ENCODE measurements at regions not wholly inside any gene's neighbourhood (a gene's known extent, or its start where the extent isn't known, plus 50 kb on each side); places are given as distances from the start of the nearest gene placed in this dataset.

- no peak overlapping the region for H3K9ac ChIP-seq (ENCODE audit: low read length in 5 of 5)
- H3K9me3 ChIP-seq (ENCODE audit: control insufficient read depth in 5 of 5, low read length in 5 of 5) = peaks cover 0 to 4% (median 0%) of the 10 kb centered on the region in 5 donors
- H3K27ac ChIP-seq (ENCODE audit: low read depth, low read length) = no peak overlapping the region
- H3K27me3 ChIP-seq (ENCODE audit: control insufficient read depth in 5 of 5, insufficient read depth in 4 of 5, low read length in 5 of 5) = peaks cover 6 to 21% (median 18%) of the 10 kb centered on the region in 5 donors
- H3K4me3 ChIP-seq (ENCODE audit: low read depth in 1 of 5, low read length in 5 of 5) = no peak overlapping the region
- H3K4me1 ChIP-seq (ENCODE audit: control insufficient read depth in 5 of 5, insufficient read depth in 5 of 5, low read length in 5 of 5) = no peaks in the 10 kb centered on the region
- H3K36me3 ChIP-seq (ENCODE audit: control insufficient read depth in 5 of 5, insufficient read depth in 5 of 5, low read length in 5 of 5) = no peaks in the 10 kb centered on the region
Measured at GRCh38 chr22:48356731-48357130, 1470.9 kb downstream of the BRD1 start.

- H3K4me3 ChIP-seq (ENCODE audit: low read depth in 1 of 5, low read length in 5 of 5) = no peak overlapping the region
- H3K9me3 ChIP-seq (ENCODE audit: control insufficient read depth in 5 of 5, low read length in 5 of 5) = no peaks in the 10 kb centered on the region
- H3K27me3 ChIP-seq (ENCODE audit: control insufficient read depth in 5 of 5, insufficient read depth in 4 of 5, low read length in 5 of 5) = peaks cover 6 to 36% (median 24%) of the 10 kb centered on the region in 5 donors
- no peak overlapping the region for H3K27ac ChIP-seq (ENCODE audit: low read depth, low read length)
- no peak overlapping the region for H3K9ac ChIP-seq (ENCODE audit: low read length in 5 of 5)
- no peaks in the 10 kb centered on the region for H3K4me1 ChIP-seq (ENCODE audit: control insufficient read depth in 5 of 5, insufficient read depth in 5 of 5, low read length in 5 of 5)
- no peaks in the 10 kb centered on the region for H3K36me3 ChIP-seq (ENCODE audit: control insufficient read depth in 5 of 5, insufficient read depth in 5 of 5, low read length in 5 of 5)
Measured at GRCh38 chr22:48354096-48354495, 1473.6 kb downstream of the BRD1 start.

GRCh38 chr22:48353116-48353947 lies 1474.3 kb downstream of the BRD1 start:
- Histone ChIP-seq H3K9me3 (ENCODE audit: control insufficient read depth in 5 of 5, low read length in 5 of 5) (no peaks in the 10 kb centered on the region), H3K4me3 (ENCODE audit: low read depth in 1 of 5, low read length in 5 of 5) (no peak overlapping the region), H3K27me3 (ENCODE audit: control insufficient read depth in 5 of 5, insufficient read depth in 4 of 5, low read length in 5 of 5) (peaks cover 10 to 30% (median 22%) of the 10 kb centered on the region in 5 donors), H3K36me3 (ENCODE audit: control insufficient read depth in 5 of 5, insufficient read depth in 5 of 5, low read length in 5 of 5) (no peaks in the 10 kb centered on the region), H3K4me1 (ENCODE audit: control insufficient read depth in 5 of 5, insufficient read depth in 5 of 5, low read length in 5 of 5) (no peaks in the 10 kb centered on the region), H3K27ac (ENCODE audit: low read depth, low read length) (no peak overlapping the region), H3K9ac (ENCODE audit: low read length in 5 of 5) (no peak overlapping the region)

GRCh38 chr22:48352086-48352911 lies 1475.4 kb downstream of the BRD1 start:
- Histone ChIP-seq H3K4me3 (ENCODE audit: low read depth in 1 of 5, low read length in 5 of 5) (no peak overlapping the region), H3K27ac (ENCODE audit: low read depth, low read length) (no peak overlapping the region), H3K4me1 (ENCODE audit: control insufficient read depth in 5 of 5, insufficient read depth in 5 of 5, low read length in 5 of 5) (no peaks in the 10 kb centered on the region), H3K27me3 (ENCODE audit: control insufficient read depth in 5 of 5, insufficient read depth in 4 of 5, low read length in 5 of 5) (peaks cover 7 to 30% (median 17%) of the 10 kb centered on the region in 5 donors), H3K9me3 (ENCODE audit: control insufficient read depth in 5 of 5, low read length in 5 of 5) (no peaks in the 10 kb centered on the region), H3K9ac (ENCODE audit: low read length in 5 of 5) (no peak overlapping the region), H3K36me3 (ENCODE audit: control insufficient read depth in 5 of 5, insufficient read depth in 5 of 5, low read length in 5 of 5) (no peaks in the 10 kb centered on the region)

GRCh38 chr22:48351376-48352085 lies 1476.1 kb downstream of the BRD1 start:
- Histone ChIP-seq H3K9me3 (ENCODE audit: control insufficient read depth in 5 of 5, low read length in 5 of 5) (no peaks in the 10 kb centered on the region), H3K27me3 (ENCODE audit: control insufficient read depth in 5 of 5, insufficient read depth in 4 of 5, low read length in 5 of 5) (peaks cover 7 to 23% (median 18%) of the 10 kb centered on the region in 5 donors), H3K27ac (ENCODE audit: low read depth, low read length) (no peak overlapping the region), H3K4me1 (ENCODE audit: control insufficient read depth in 5 of 5, insufficient read depth in 5 of 5, low read length in 5 of 5) (no peaks in the 10 kb centered on the region), H3K9ac (ENCODE audit: low read length in 5 of 5) (no peak overlapping the region), H3K4me3 (ENCODE audit: low read depth in 1 of 5, low read length in 5 of 5) (no peak overlapping the region), H3K36me3 (ENCODE audit: control insufficient read depth in 5 of 5, insufficient read depth in 5 of 5, low read length in 5 of 5) (no peaks in the 10 kb centered on the region)

- Histone ChIP-seq H3K9me3 (ENCODE audit: control insufficient read depth in 5 of 5, low read length in 5 of 5) (no peaks in the 10 kb centered on the region), H3K4me3 (ENCODE audit: low read depth in 1 of 5, low read length in 5 of 5) (no peak overlapping the region), H3K4me1 (ENCODE audit: control insufficient read depth in 5 of 5, insufficient read depth in 5 of 5, low read length in 5 of 5) (no peaks in the 10 kb centered on the region), H3K27ac (ENCODE audit: low read depth, low read length) (no peak overlapping the region), H3K27me3 (ENCODE audit: control insufficient read depth in 5 of 5, insufficient read depth in 4 of 5, low read length in 5 of 5) (peaks cover 7 to 23% (median 18%) of the 10 kb centered on the region in 5 donors), H3K9ac (ENCODE audit: low read length in 5 of 5) (no peak overlapping the region), H3K36me3 (ENCODE audit: control insufficient read depth in 5 of 5, insufficient read depth in 5 of 5, low read length in 5 of 5) (no peaks in the 10 kb centered on the region)
Measured at GRCh38 chr22:48350456-48350855, 1477.2 kb downstream of the BRD1 start.

- Histone ChIP-seq H3K9me3 (ENCODE audit: control insufficient read depth in 5 of 5, low read length in 5 of 5) (no peaks in the 10 kb centered on the region), H3K4me1 (ENCODE audit: control insufficient read depth in 5 of 5, insufficient read depth in 5 of 5, low read length in 5 of 5) (no peaks in the 10 kb centered on the region), H3K27ac (ENCODE audit: low read depth, low read length) (no peak overlapping the region), H3K9ac (ENCODE audit: low read length in 5 of 5) (no peak overlapping the region), H3K36me3 (ENCODE audit: control insufficient read depth in 5 of 5, insufficient read depth in 5 of 5, low read length in 5 of 5) (no peaks in the 10 kb centered on the region), H3K4me3 (ENCODE audit: low read depth in 1 of 5, low read length in 5 of 5) (no peak overlapping the region), H3K27me3 (ENCODE audit: control insufficient read depth in 5 of 5, insufficient read depth in 4 of 5, low read length in 5 of 5) (peaks cover 7 to 23% (median 18%) of the 10 kb centered on the region in 5 donors)
Measured at GRCh38 chr22:48348855-48349254, 1478.8 kb downstream of the BRD1 start.

GRCh38 chr22:48347311-48347710 lies 1480.4 kb downstream of the BRD1 start:
- no peaks in the 10 kb centered on the region for H3K4me1 ChIP-seq (ENCODE audit: control insufficient read depth in 5 of 5, insufficient read depth in 5 of 5, low read length in 5 of 5)
- peaks cover 0 to 3% (median 0%) of the 10 kb centered on the region in 5 donors for H3K9me3 ChIP-seq (ENCODE audit: control insufficient read depth in 5 of 5, low read length in 5 of 5)
- no peak overlapping the region for H3K4me3 ChIP-seq (ENCODE audit: low read depth in 1 of 5, low read length in 5 of 5)
- H3K27ac ChIP-seq (ENCODE audit: low read depth, low read length) = no peak overlapping the region
- H3K27me3 ChIP-seq (ENCODE audit: control insufficient read depth in 5 of 5, insufficient read depth in 4 of 5, low read length in 5 of 5) = peaks cover 7 to 25% (median 24%) of the 10 kb centered on the region in 5 donors
- no peaks in the 10 kb centered on the region for H3K36me3 ChIP-seq (ENCODE audit: control insufficient read depth in 5 of 5, insufficient read depth in 5 of 5, low read length in 5 of 5)
- H3K9ac ChIP-seq (ENCODE audit: low read length in 5 of 5) = no peak overlapping the region

GRCh38 chr22:48346911-48347310 lies 1480.8 kb downstream of the BRD1 start:
- Histone ChIP-seq H3K4me1 (ENCODE audit: control insufficient read depth in 5 of 5, insufficient read depth in 5 of 5, low read length in 5 of 5) (no peaks in the 10 kb centered on the region), H3K36me3 (ENCODE audit: control insufficient read depth in 5 of 5, insufficient read depth in 5 of 5, low read length in 5 of 5) (no peaks in the 10 kb centered on the region), H3K9ac (ENCODE audit: low read length in 5 of 5) (no peak overlapping the region), H3K9me3 (ENCODE audit: control insufficient read depth in 5 of 5, low read length in 5 of 5) (peaks cover 0 to 3% (median 0%) of the 10 kb centered on the region in 5 donors), H3K4me3 (ENCODE audit: low read depth in 1 of 5, low read length in 5 of 5) (no peak overlapping the region), H3K27me3 (ENCODE audit: control insufficient read depth in 5 of 5, insufficient read depth in 4 of 5, low read length in 5 of 5) (peaks cover 7 to 28% (median 22%) of the 10 kb centered on the region in 5 donors), H3K27ac (ENCODE audit: low read depth, low read length) (no peak overlapping the region)
